Neuronal stem cell (in vitro differentiated cells): ENCODE measurements at regions not wholly inside any gene's neighbourhood (a gene's known extent, or its start where the extent isn't known, plus 50 kb on each side); places are given as distances from the start of the nearest gene placed in this dataset.

ENCODE experiments used
- DNase-seq: peaks from one replicate; pipeline ENCODE4 v3.0.0-alpha.2; 2013; ENCODE audit warnings: low spot score
- H2AFZ ChIP-seq: one replicate; pipeline ENCODE4 v1.6.1; 2013; ENCODE audit warnings: mild to moderate bottlenecking, low read length, inconsistent platforms
- H2AK5ac ChIP-seq: 2 replicates; pipeline ENCODE4 v1.6.1; 2013; ENCODE audit warnings: low read depth, mild to moderate bottlenecking, inconsistent platforms, low read length, moderate library complexity, mixed read lengths
- H2BK120ac ChIP-seq: 2 replicates; pipeline ENCODE4 v1.6.1; 2013; ENCODE audit warnings: low read depth, mild to moderate bottlenecking, inconsistent platforms, low read length, moderate library complexity, mixed read lengths
- H2BK12ac ChIP-seq: one replicate; pipeline ENCODE4 v1.6.1; 2013; ENCODE audit warnings: low read length, inconsistent platforms
- H2BK15ac ChIP-seq: 2 replicates; pipeline ENCODE4 v1.6.1; 2013; ENCODE audit warnings: mild to moderate bottlenecking, low read length, inconsistent platforms, mixed read lengths
- H2BK5ac ChIP-seq: one replicate; pipeline ENCODE4 v1.6.1; 2013; ENCODE audit warnings: inconsistent platforms, mild to moderate bottlenecking, low read length, moderate library complexity
- H3K14ac ChIP-seq: one replicate; pipeline ENCODE4 v1.6.1; 2013; ENCODE audit warnings: low read length, inconsistent platforms
- H3K18ac ChIP-seq: 2 replicates; pipeline ENCODE4 v1.6.1; 2013; ENCODE audit warnings: low read length, inconsistent platforms
- H3K23ac ChIP-seq: 2 replicates; pipeline ENCODE4 v1.6.1; 2013; ENCODE audit warnings: low read depth, mild to moderate bottlenecking, mixed read lengths, low read length, inconsistent platforms; ENCODE audit not compliant: poor library complexity
- H3K27ac ChIP-seq: replicated peaks from 3 replicates; pipeline ENCODE4 v1.5.1; 2013; ENCODE audit warnings: low read length, inconsistent platforms
- H3K27me3 ChIP-seq, 3 experiments: 2 replicates each; pipeline ENCODE4 v1.6.1; 2013; ENCODE audit warnings: low read length in 3 of 3, mild to moderate bottlenecking in 2 of 3, inconsistent platforms in 1 of 3, low read depth in 1 of 3, mixed read lengths in 1 of 3, moderate library complexity in 1 of 3; ENCODE audit not compliant: control insufficient read depth in 3 of 3, insufficient read depth in 3 of 3
- H3K36me3 ChIP-seq, 2 donors: replicated peaks in 1 of 2; 2 replicates each; pipeline ENCODE4 v1.6.1; 2013; ENCODE audit warnings: low read length in 2 of 2; ENCODE audit not compliant: control insufficient read depth in 2 of 2, insufficient read depth in 2 of 2
- H3K4ac ChIP-seq: 2 replicates; pipeline ENCODE4 v1.6.1; 2013; ENCODE audit warnings: inconsistent platforms, mild to moderate bottlenecking, low read length, moderate library complexity
- H3K4me1 ChIP-seq, 2 donors: 1 replicate in 1 of 2; 2 replicates in 1 of 2; pipeline ENCODE4 v1.6.1; 2013; ENCODE audit warnings: low read length in 2 of 2, low read depth in 1 of 2; ENCODE audit not compliant: control insufficient read depth in 2 of 2, insufficient read depth in 1 of 2
- H3K4me2 ChIP-seq: one replicate; pipeline ENCODE4 v1.6.1; 2013; ENCODE audit warnings: mild to moderate bottlenecking, low read length, inconsistent platforms; ENCODE audit not compliant: insufficient read depth, poor library complexity, severe bottlenecking
- H3K4me3 ChIP-seq, 2 donors: 2 replicates each; pipeline ENCODE4 v1.5.1; 2013; ENCODE audit warnings: low read length in 2 of 2, mild to moderate bottlenecking in 2 of 2, inconsistent platforms in 1 of 2, moderate library complexity in 1 of 2
- H3K79me1 ChIP-seq: one replicate; pipeline ENCODE4 v1.6.1; 2013; ENCODE audit warnings: low read depth, mild to moderate bottlenecking, inconsistent platforms, low read length, moderate library complexity
- H3K9ac ChIP-seq: one replicate; pipeline ENCODE4 v1.6.1; 2013; ENCODE audit warnings: mild to moderate bottlenecking, low read depth, low read length, inconsistent platforms; ENCODE audit not compliant: poor library complexity
- H3K9me3 ChIP-seq, 2 donors: replicated peaks in 1 of 2; 2 replicates each; pipeline versions ENCODE3 to v1.6.1; 2013; ENCODE audit warnings: low read length in 2 of 2, mild to moderate bottlenecking in 2 of 2, inconsistent platforms in 1 of 2, low read depth in 1 of 2, mixed read lengths in 1 of 2, moderate library complexity in 1 of 2; ENCODE audit not compliant: control insufficient read depth in 2 of 2, insufficient read depth in 1 of 2
- H4K8ac ChIP-seq: one replicate; pipeline ENCODE4 v1.6.1; 2013; ENCODE audit warnings: low read depth, mild to moderate bottlenecking, inconsistent platforms, low read length, moderate library complexity
- H4K91ac ChIP-seq: one replicate; pipeline ENCODE4 v1.6.1; 2013; ENCODE audit warnings: low read length, low read depth, mild to moderate bottlenecking, inconsistent platforms; ENCODE audit not compliant: poor library complexity
- WGBS, 2 donors: extraction: QIAGEN DNeasy Blood & Tissue Kit; methylation state at CpG; one replicate each; pipeline ENCODE4 v1.1.7; 2013; ENCODE audit warnings: missing lambda C conversion rate in 2 of 2, mixed read lengths in 1 of 2; ENCODE audit not compliant: insufficient read length in 2 of 2, insufficient replicate concordance in 1 of 2; ENCODE audit errors: extremely low coverage in 2 of 2; 5-methylcytosine and 5-hydroxymethylcytosine counted together

- H3K36me3 ChIP-seq, result no peaks in the 10 kb centered on the region
- WGBS, 2 donors, result no CpG with 5 or more reads among the region's 2 CpGs
- no peak overlapping the region for H2BK5ac ChIP-seq
Measured at GRCh38 chr7:115447495-115447894, 525.6 kb downstream of the MDFIC start.

GRCh38 chr7:115441033-115441432 lies 519.1 kb downstream of the MDFIC start:
- H3K27me3 ChIP-seq, result no peaks in the 10 kb centered on the region
- no peaks in the 10 kb centered on the region for H3K36me3 ChIP-seq
- no peak overlapping the region for H3K27ac ChIP-seq
- H2BK12ac ChIP-seq, result no peak overlapping the region
- WGBS, 2 donors, result no CpG with 5 or more reads among the region's 1 CpG
- H2BK5ac ChIP-seq, result no peak overlapping the region
- H3K9me3 ChIP-seq, result no peaks in the 10 kb centered on the region
- no peaks in the 10 kb centered on the region for H3K79me1 ChIP-seq
- H3K9ac ChIP-seq, result no peak overlapping the region
- no peak for DNase-seq
- H3K23ac ChIP-seq, result no peak overlapping the region
- H3K14ac ChIP-seq, result no peak overlapping the region
- H3K18ac ChIP-seq, result no peak overlapping the region
- no peak overlapping the region for H2BK15ac ChIP-seq
- no peak overlapping the region for H2AK5ac ChIP-seq
- no peak overlapping the region for H3K4ac ChIP-seq
- no peak overlapping the region for H4K8ac ChIP-seq
- H2BK120ac ChIP-seq, result no peak overlapping the region
- H2AFZ ChIP-seq, result no peak overlapping the region
- H3K4me3 ChIP-seq, result no peak overlapping the region
- H3K4me1 ChIP-seq, result no peaks in the 10 kb centered on the region
- H3K4me2 ChIP-seq, result no peak overlapping the region
- no peak overlapping the region for H4K91ac ChIP-seq

More at GRCh38 chr7:115447495-115447894, 525.6 kb downstream of the MDFIC start:
- Histone ChIP-seq H2BK120ac (no peak overlapping the region), H3K27ac (no peak overlapping the region), H3K23ac (no peak overlapping the region), H3K18ac (no peak overlapping the region), H3K4ac (no peak overlapping the region), H3K14ac (no peak overlapping the region), H3K4me1 (no peaks in the 10 kb centered on the region), H2AFZ (no peak overlapping the region), H3K79me1 (no peaks in the 10 kb centered on the region), H4K8ac (no peak overlapping the region), H3K4me3 (no peak overlapping the region), H3K9me3 (no peaks in the 10 kb centered on the region), H2BK12ac (no peak overlapping the region), H2AK5ac (no peak overlapping the region), H3K4me2 (no peak overlapping the region), H3K27me3 (no peaks in the 10 kb centered on the region), H2BK15ac (no peak overlapping the region), H4K91ac (no peak overlapping the region), H3K9ac (no peak overlapping the region)
- no peak for DNase-seq

- no peak overlapping the region for H2BK5ac ChIP-seq
- WGBS, 2 donors, result no CpG with 5 or more reads among the region's 1 CpG
Measured at GRCh38 chr7:115435178-115435577, 513.3 kb downstream of the MDFIC start.

GRCh38 chr7:115429918-115430317 lies 508.0 kb downstream of the MDFIC start:
- no peaks in the 10 kb centered on the region for H3K27me3 ChIP-seq
- H3K4me3 ChIP-seq, result no peak overlapping the region
- no peak overlapping the region for H4K91ac ChIP-seq
- no peak overlapping the region for H2BK15ac ChIP-seq
- no peak overlapping the region for H3K27ac ChIP-seq
- no peak overlapping the region for H2AK5ac ChIP-seq
- H2BK5ac ChIP-seq, result no peak overlapping the region
- H3K4me2 ChIP-seq, result no peak overlapping the region
- H3K9ac ChIP-seq, result no peak overlapping the region
- H2BK12ac ChIP-seq, result no peak overlapping the region
- H3K4ac ChIP-seq, result no peak overlapping the region
- no peaks in the 10 kb centered on the region for H3K4me1 ChIP-seq
- H3K23ac ChIP-seq, result no peak overlapping the region
- no peak overlapping the region for H2BK120ac ChIP-seq
- H3K14ac ChIP-seq, result no peak overlapping the region
- no peaks in the 10 kb centered on the region for H3K9me3 ChIP-seq
- no peaks in the 10 kb centered on the region for H3K36me3 ChIP-seq
- H2AFZ ChIP-seq, result no peak overlapping the region
- H4K8ac ChIP-seq, result no peak overlapping the region
- WGBS, 2 donors, result no CpG with 5 or more reads among the region's 3 CpGs
- H3K18ac ChIP-seq, result no peak overlapping the region
- H3K79me1 ChIP-seq, result no peaks in the 10 kb centered on the region
- no peak for DNase-seq

More at GRCh38 chr7:115435178-115435577, 513.3 kb downstream of the MDFIC start:
- no peaks in the 10 kb centered on the region for H3K4me1 ChIP-seq
- no peak overlapping the region for H3K27ac ChIP-seq
- no peaks in the 10 kb centered on the region for H3K27me3 ChIP-seq
- no peak overlapping the region for H4K8ac ChIP-seq
- H3K79me1 ChIP-seq, result no peaks in the 10 kb centered on the region
- no peak overlapping the region for H3K18ac ChIP-seq
- no peak for DNase-seq
- H2AFZ ChIP-seq, result no peak overlapping the region
- no peak overlapping the region for H2AK5ac ChIP-seq
- no peak overlapping the region for H3K9ac ChIP-seq
- H3K4me2 ChIP-seq, result no peak overlapping the region
- H3K14ac ChIP-seq, result no peak overlapping the region
- no peaks in the 10 kb centered on the region for H3K9me3 ChIP-seq
- H2BK12ac ChIP-seq, result no peak overlapping the region
- H3K36me3 ChIP-seq, result no peaks in the 10 kb centered on the region
- H2BK120ac ChIP-seq, result no peak overlapping the region
- H4K91ac ChIP-seq, result no peak overlapping the region
- no peak overlapping the region for H2BK15ac ChIP-seq
- H3K23ac ChIP-seq, result no peak overlapping the region
- H3K4me3 ChIP-seq, result no peak overlapping the region
- H3K4ac ChIP-seq, result no peak overlapping the region
